Hindlimb muscle (tissue), 1 donor: ENCODE measurements at regions not wholly inside any gene's neighbourhood (a gene's known extent, or its start where the extent isn't known, plus 50 kb on each side); places are given as distances from the start of the nearest gene placed in this dataset.

Source experiments
- DNase-seq: peaks from one replicate; pipeline ENCODE4 v3.0.0-alpha.2; 2013

- no peak for DNase-seq
Measured at GRCh38 chr4:149931431-149931830, 115.8 kb upstream of the IQCM start.

GRCh38 chr4:149932188-149932587 lies 116.5 kb upstream of the IQCM start:
- DNase-seq = no peak

- DNase-seq = no peak
Measured at GRCh38 chr4:149933120-149933519, 117.5 kb upstream of the IQCM start.

- DNase-seq = no peak
Measured at GRCh38 chr4:149933883-149934282, 118.2 kb upstream of the IQCM start.

GRCh38 chr4:149949381-149949780 lies 128.9 kb upstream of the DCLK2 start:
- no peak for DNase-seq

- DNase-seq = no peak
Measured at GRCh38 chr4:149951152-149951900, 126.9 kb upstream of the DCLK2 start.

- DNase-seq = no peak
Measured at GRCh38 chr4:149952101-149952500, 126.1 kb upstream of the DCLK2 start.

GRCh38 chr4:149952716-149953115 lies 125.5 kb upstream of the DCLK2 start:
- DNase-seq = no peak

- no peak for DNase-seq
Measured at GRCh38 chr4:149955780-149956390, 122.4 kb upstream of the DCLK2 start.

- DNase-seq = no peak
Measured at GRCh38 chr4:149956678-149957077, 121.6 kb upstream of the DCLK2 start.

GRCh38 chr4:149961876-149962597 lies 116.2 kb upstream of the DCLK2 start:
- DNase-seq = no peak

GRCh38 chr4:149964001-149964796 lies 114.0 kb upstream of the DCLK2 start:
- DNase-seq = no peak

GRCh38 chr4:149965206-149965605 lies 113.0 kb upstream of the DCLK2 start:
- DNase-seq = peak; percentile 40

- DNase-seq = no peak
Measured at GRCh38 chr4:149972407-149972806, 105.8 kb upstream of the DCLK2 start.

- DNase-seq = no peak
Measured at GRCh38 chr4:149973181-149973580, 105.1 kb upstream of the DCLK2 start.

- DNase-seq = no peak
Measured at GRCh38 chr4:149975172-149975571, 103.1 kb upstream of the DCLK2 start.

GRCh38 chr4:149980121-149980682 lies 98.0 kb upstream of the DCLK2 start:
- no peak for DNase-seq

- DNase-seq = peak; percentile 73
Measured at GRCh38 chr4:149980941-149981340, 97.3 kb upstream of the DCLK2 start.

- no peak for DNase-seq
Measured at GRCh38 chr4:149983401-149983800, 94.8 kb upstream of the DCLK2 start.

GRCh38 chr4:149983931-149984330 lies 94.3 kb upstream of the DCLK2 start:
- no peak for DNase-seq

- no peak for DNase-seq
Measured at GRCh38 chr4:149985981-149986380, 92.3 kb upstream of the DCLK2 start.

GRCh38 chr4:149986917-149987316 lies 91.3 kb upstream of the DCLK2 start:
- DNase-seq = no peak
